B cell (primary cell): ENCODE measurements at regions not wholly inside any gene's neighbourhood (a gene's known extent, or its start where the extent isn't known, plus 50 kb on each side); places are given as distances from the start of the nearest gene placed in this dataset.

Experiments used
- ATAC-seq: fragments of 200-7000 bp; cut with Tn5 transposase; one replicate; pipeline ENCODE4 v1.10.0; 2021; ENCODE audit warnings: low read depth, mild to moderate bottlenecking, moderate number of reproducible peaks, moderate library complexity
- CTCF ChIA-PET: fragments of 350-600 bp; sonication (Branson Sonifier 250); formaldehyde crosslinking; loops from one replicate; lab custom pipeline; 2021; ENCODE audit warnings: antibody characterized with exemption, inconsistent platforms; lab: Charles Lee
- POLR2A ChIA-PET: fragments of 350-600 bp; sonication (Branson Sonifier 250); formaldehyde crosslinking; loops from one replicate; lab custom pipeline; 2021; ENCODE audit warnings: antibody characterized with exemption; lab: Charles Lee
- DNase-seq: peaks from one replicate; pipeline ENCODE4 v3.0.0; 2013
- H2AFZ ChIP-seq: 2 replicates; pipeline ENCODE4 v1.6.1; 2012; ENCODE audit warnings: mild to moderate bottlenecking, low read depth, low read length; ENCODE audit not compliant: insufficient read depth, poor library complexity, severe bottlenecking
- H3K27ac ChIP-seq, 2 donors: 1 replicate in 1 of 2; 2 replicates in 1 of 2; pipeline ENCODE4 v1.5.1; 2012 to 2013; ENCODE audit warnings: low read length in 2 of 2, mild to moderate bottlenecking in 2 of 2, moderate library complexity in 1 of 2
- H3K27me3 ChIP-seq, 4 experiments: fragments of 200-600 bp in 1 of 4; sonication (generic) in 1 of 4; replicated peaks in 1 of 4; 1 replicate in 2 of 4; 2 replicates in 2 of 4; pipeline versions ENCODE4 v1.6.1 to v1.7.0; 2013 to 2016; ENCODE audit warnings: low read length in 3 of 4, mild to moderate bottlenecking in 2 of 4, mixed read lengths in 1 of 4, moderate library complexity in 1 of 4; ENCODE audit not compliant: insufficient read depth in 4 of 4, control insufficient read depth in 3 of 4; ENCODE audit errors: control extremely low read depth in 1 of 4
- H3K36me3 ChIP-seq, 2 experiments: replicated peaks in 1 of 2; 1 replicate in 1 of 2; 2 replicates in 1 of 2; pipeline versions ENCODE4 v1.6.1 to v1.7.1; 2013; ENCODE audit warnings: low read length in 1 of 2; ENCODE audit not compliant: insufficient read depth in 2 of 2, control insufficient read depth in 1 of 2; ENCODE audit errors: control extremely low read depth in 1 of 2, extremely low read depth in 1 of 2
- H3K4me1 ChIP-seq, 2 donors: fragments of 200-600 bp in 1 of 2; sonication (generic) in 1 of 2; 1 replicate in 1 of 2; 2 replicates in 1 of 2; pipeline versions ENCODE4 v1.5.1 to v1.6.1; 2013 to 2017; ENCODE audit warnings: low read length in 2 of 2; ENCODE audit not compliant: control insufficient read depth in 2 of 2, insufficient read depth in 2 of 2
- H3K4me2 ChIP-seq: replicated peaks from 2 replicates; pipeline ENCODE3; 2012; ENCODE audit warnings: mild to moderate bottlenecking, low read depth, low read length; ENCODE audit not compliant: poor library complexity, severe bottlenecking
- H3K4me3 ChIP-seq, 5 experiments: fragments of 200-600 bp in 1 of 5; sonication (generic) in 1 of 5; 1 replicate in 3 of 5; 2 replicates in 2 of 5; pipeline versions ENCODE4 v1.5.1 to v1.7.0; 2011 to 2016; ENCODE audit warnings: low read length in 4 of 5, mild to moderate bottlenecking in 4 of 5, low read depth in 2 of 5, control low read depth in 1 of 5, moderate library complexity in 1 of 5; ENCODE audit not compliant: insufficient read depth in 1 of 5; ENCODE audit errors: control extremely low read depth in 1 of 5, extremely low read depth in 1 of 5
- H3K79me2 ChIP-seq: fragments of 200-600 bp; sonication (generic); one replicate; pipeline ENCODE4 v1.6.0; 2016; ENCODE audit warnings: low read length; ENCODE audit not compliant: control insufficient read depth, insufficient read depth
- H3K9ac ChIP-seq: fragments of 200-600 bp; sonication (generic); 2 replicates; pipeline ENCODE4 v1.6.1; 2017; ENCODE audit warnings: mild to moderate bottlenecking, low read length, moderate library complexity
- H3K9me3 ChIP-seq, 3 donors: one replicate each; pipeline versions ENCODE4 v1.6.1 to v1.7.1; 2013; ENCODE audit warnings: low read length in 2 of 3; ENCODE audit not compliant: control insufficient read depth in 2 of 3, insufficient read depth in 1 of 3; ENCODE audit errors: control extremely low read depth in 1 of 3
- H4K20me1 ChIP-seq: 2 replicates; pipeline ENCODE4 v1.6.0; 2012; ENCODE audit warnings: mild to moderate bottlenecking, low read length; ENCODE audit not compliant: insufficient read depth, control insufficient read depth, poor library complexity, severe bottlenecking
- H3K27ac Mint-ChIP-seq: one replicate; pipeline ENCODE4 v1.8.0; 2021; ENCODE audit warnings: mixed read lengths
- H3K27me3 Mint-ChIP-seq: one replicate; pipeline ENCODE4 v1.8.0; 2021; ENCODE audit warnings: mixed read lengths
- H3K4me1 Mint-ChIP-seq: one replicate; pipeline ENCODE4 v1.8.0; 2021; ENCODE audit warnings: mixed read lengths
- H3K4me3 Mint-ChIP-seq: one replicate; pipeline ENCODE4 v1.8.0; 2021; ENCODE audit warnings: mixed read lengths
- H3K9me3 Mint-ChIP-seq: one replicate; pipeline ENCODE4 v1.8.0; 2022; ENCODE audit warnings: mixed read lengths; ENCODE audit not compliant: insufficient read depth
- CTCF ChIP-seq: fragments of 200-600 bp; IDR thresholded peaks from one replicate; pipeline ENCODE4 v1.8.0; 2022; ENCODE audit warnings: antibody characterized with exemption, mild to moderate bottlenecking
- EZH2 ChIP-seq: IDR thresholded peaks from 2 replicates; pipeline ENCODE4 v1.6.1; 2012; ENCODE audit warnings: borderline replicate concordance, low read depth, mild to moderate bottlenecking, moderate library complexity, low read length; ENCODE audit not compliant: insufficient read depth, poor library complexity, severe bottlenecking
- WGBS: methylation state at CpG from one replicate; pipeline ENCODE4 v1.1.5; 2013; ENCODE audit warnings: missing lambda C conversion rate; ENCODE audit not compliant: insufficient coverage; 5-methylcytosine and 5-hydroxymethylcytosine counted together
- intact Hi-C: fragments of 100-400 bp; cut with micrococcal nuclease; formaldehyde crosslinking; loops from one replicate; pipeline ENCODE4 v1.10.0; 2022

GRCh38 chr20:60372822-60373221 lies 414.6 kb downstream of the CDH26 start:
- H2AFZ ChIP-seq, result no peak overlapping the region
- no peak overlapping the region for H3K4me2 ChIP-seq
- Mint-ChIP-seq H3K27ac (no peak overlapping the region), H3K4me3 (no peak overlapping the region), H3K4me1 (no peaks in the 10 kb centered on the region), H3K9me3 (peaks cover 6% of the 10 kb centered on the region), H3K27me3 (no peaks in the 10 kb centered on the region)
- ChIA-PET POLR2A (no interaction called here), CTCF (no interaction called here)
- no peaks in the 10 kb centered on the region for H3K79me2 ChIP-seq
- WGBS, result 0% methylated on average over 3 of the region's 4 CpGs
- no peaks in the 10 kb centered on the region for H4K20me1 ChIP-seq
- no peak overlapping the region for H3K9ac ChIP-seq
- no peak overlapping the region for H3K4me3 ChIP-seq
- DNase-seq (no peak), ATAC-seq (no peak)
- H3K27me3 ChIP-seq, result peaks cover 0 to 3% (median 0%) of the 10 kb centered on the region in 4 experiments
- H3K27ac ChIP-seq, result no peak overlapping the region
- no peaks in the 10 kb centered on the region for H3K36me3 ChIP-seq
- H3K4me1 ChIP-seq, result no peaks in the 10 kb centered on the region
- intact Hi-C loops, result no loop called here
- H3K9me3 ChIP-seq, result peaks cover 0 to 3% (median 0%) of the 10 kb centered on the region in 3 donors
- TF ChIP-seq CTCF, result no peak

GRCh38 chr20:60378620-60379019 lies 420.4 kb downstream of the CDH26 start:
- Histone ChIP-seq H3K4me2 (no peak overlapping the region), H3K4me3 (no peak overlapping the region), H2AFZ (no peak overlapping the region), H4K20me1 (no peaks in the 10 kb centered on the region), H3K4me1 (no peaks in the 10 kb centered on the region), H3K9me3 (no peaks in the 10 kb centered on the region), H3K79me2 (no peaks in the 10 kb centered on the region), H3K27ac (no peak overlapping the region), H3K9ac (no peak overlapping the region), H3K36me3 (no peaks in the 10 kb centered on the region), H3K27me3 (no peaks in the 10 kb centered on the region)
- CTCF ChIA-PET, result no interaction called here
- intact Hi-C loops, result no loop called here
- ATAC-seq, result no peak
- H3K4me1 Mint-ChIP-seq, result no peaks in the 10 kb centered on the region
- POLR2A ChIA-PET, result no interaction called here
- TF ChIP-seq EZH2 (no peak), CTCF (no peak)
- peaks cover 2% of the 10 kb centered on the region for H3K9me3 Mint-ChIP-seq
- H3K27me3 Mint-ChIP-seq, result no peaks in the 10 kb centered on the region
- H3K4me3 Mint-ChIP-seq, result no peak overlapping the region
- H3K27ac Mint-ChIP-seq, result no peak overlapping the region
- no peak for DNase-seq
